ENCODE measurements at regions not wholly inside any gene's neighbourhood (a gene's known extent, or its start where the extent isn't known, plus 50 kb on each side); places are given as distances from the start of the nearest gene placed in this dataset.

- TF ChIP-seq CTCF (IDR thresholded peaks at IDR 0.05): no peak
- TF ChIP-seq POLR2A (IDR thresholded peaks at IDR 0.05): no peak
- TF ChIP-seq POLR2AphosphoS5 (IDR thresholded peaks at IDR 0.05): no peak
Observed at GRCh38 chr13:53732664-53733063, 704.1 kb downstream of the OLFM4 start.

All from upper lobe of left lung (tissue), 4 donors.